GM12873 (cell line): ENCODE measurements at regions not wholly inside any gene's neighbourhood (a gene's known extent, or its start where the extent isn't known, plus 50 kb on each side); places are given as distances from the start of the nearest gene placed in this dataset.

Source experiments
- TF ChIP-seq, protein P1 (sequence below): IDR thresholded peaks from 2 replicates; pipeline ENCODE4 v1.5.1; 2012; ENCODE audit warnings: low read depth, mild to moderate bottlenecking, moderate library complexity, low read length, control low read depth; ENCODE audit not compliant: insufficient read depth; ENCODE audit errors: missing control alignments

DNA sequence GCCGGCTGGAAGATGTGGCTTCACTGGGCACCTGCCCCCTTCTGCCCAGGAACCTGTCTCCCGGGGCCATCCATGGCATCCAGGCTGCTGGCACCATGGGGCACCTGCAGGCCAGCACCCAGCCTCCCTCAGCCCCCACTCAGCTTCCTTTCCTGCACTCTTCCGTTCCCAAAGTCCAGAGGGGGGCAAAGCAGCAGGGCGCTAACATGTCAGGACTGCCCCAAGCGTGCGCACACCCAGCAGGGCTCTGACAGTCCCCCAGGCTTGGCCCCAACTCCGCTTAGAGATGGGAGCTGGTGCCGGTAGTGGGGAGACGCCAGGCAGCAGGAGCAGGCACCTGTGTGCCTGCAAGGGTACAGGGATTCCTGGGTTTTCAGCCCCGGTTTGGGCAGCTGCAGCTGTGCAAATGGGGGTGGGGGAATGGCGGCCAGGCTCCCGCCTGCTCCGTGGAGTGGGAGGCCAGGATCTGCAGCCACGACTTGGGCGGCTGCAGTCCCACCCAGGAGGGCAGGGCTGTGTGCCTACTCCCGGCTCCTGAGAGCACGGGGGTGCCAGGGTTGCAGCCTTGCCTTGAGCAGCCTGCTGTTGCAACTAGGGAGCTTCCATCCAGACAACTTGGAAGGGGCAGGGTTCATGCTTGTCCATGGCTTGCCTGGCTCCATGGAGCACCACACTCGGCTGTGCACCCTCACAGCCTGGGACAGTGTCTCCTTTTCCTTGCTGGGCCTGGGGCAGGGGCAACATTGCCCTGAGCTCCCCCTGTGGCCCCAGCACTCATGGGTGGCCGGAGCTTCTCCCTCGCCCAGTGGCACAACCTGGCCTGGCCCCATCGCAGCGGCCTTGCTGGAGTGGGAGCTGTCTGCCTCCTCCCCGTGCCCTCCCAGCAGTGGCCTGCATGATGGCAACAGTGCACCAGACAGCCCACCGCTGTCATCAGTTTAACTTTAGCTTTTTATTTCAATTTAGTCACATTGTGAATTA is 561.1 kb downstream of the MTRR start:
- TF ChIP-seq, protein P1, sequence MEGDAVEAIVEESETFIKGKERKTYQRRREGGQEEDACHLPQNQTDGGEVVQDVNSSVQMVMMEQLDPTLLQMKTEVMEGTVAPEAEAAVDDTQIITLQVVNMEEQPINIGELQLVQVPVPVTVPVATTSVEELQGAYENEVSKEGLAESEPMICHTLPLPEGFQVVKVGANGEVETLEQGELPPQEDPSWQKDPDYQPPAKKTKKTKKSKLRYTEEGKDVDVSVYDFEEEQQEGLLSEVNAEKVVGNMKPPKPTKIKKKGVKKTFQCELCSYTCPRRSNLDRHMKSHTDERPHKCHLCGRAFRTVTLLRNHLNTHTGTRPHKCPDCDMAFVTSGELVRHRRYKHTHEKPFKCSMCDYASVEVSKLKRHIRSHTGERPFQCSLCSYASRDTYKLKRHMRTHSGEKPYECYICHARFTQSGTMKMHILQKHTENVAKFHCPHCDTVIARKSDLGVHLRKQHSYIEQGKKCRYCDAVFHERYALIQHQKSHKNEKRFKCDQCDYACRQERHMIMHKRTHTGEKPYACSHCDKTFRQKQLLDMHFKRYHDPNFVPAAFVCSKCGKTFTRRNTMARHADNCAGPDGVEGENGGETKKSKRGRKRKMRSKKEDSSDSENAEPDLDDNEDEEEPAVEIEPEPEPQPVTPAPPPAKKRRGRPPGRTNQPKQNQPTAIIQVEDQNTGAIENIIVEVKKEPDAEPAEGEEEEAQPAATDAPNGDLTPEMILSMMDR, result no peak

DNA sequence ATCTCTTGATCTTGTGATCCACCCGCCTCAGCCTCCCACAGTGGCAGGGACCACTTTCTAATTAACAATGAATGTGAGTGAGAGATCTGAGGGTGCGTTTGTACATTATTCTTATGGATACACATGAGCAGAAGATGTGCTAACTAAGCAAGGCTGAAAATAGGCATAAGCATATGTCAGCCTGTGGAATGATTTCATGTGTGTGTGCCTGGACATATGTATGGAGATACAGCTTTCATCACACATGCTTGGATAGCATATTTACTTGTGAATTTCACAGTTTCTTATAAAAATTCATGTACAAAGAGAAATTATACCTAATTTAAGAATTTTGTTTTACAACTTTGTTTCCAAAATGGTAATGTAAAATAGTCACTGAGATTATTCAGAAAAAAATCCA is 565.6 kb downstream of the MTRR start:
- TF ChIP-seq, protein P1, result no peak

DNA sequence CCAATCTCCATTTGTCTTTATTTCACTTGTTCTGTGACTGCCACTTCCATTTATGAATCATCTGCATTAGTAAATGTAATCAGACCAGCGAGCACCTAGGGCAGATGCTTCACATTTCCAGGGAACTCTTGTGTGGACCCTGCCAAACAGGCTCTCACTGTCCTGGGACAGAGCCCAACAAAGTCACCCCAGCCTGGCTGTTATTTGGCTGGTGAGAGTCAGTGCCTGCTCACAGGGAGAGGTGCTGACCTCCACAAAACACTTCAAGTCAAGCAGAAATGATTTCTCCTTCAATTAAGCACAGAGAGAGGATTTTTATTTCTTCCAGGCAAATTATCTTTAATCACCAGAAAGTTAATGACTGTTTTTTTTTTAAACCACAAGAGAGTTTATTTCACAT is 568.0 kb downstream of the MTRR start:
- TF ChIP-seq, protein P1, result no peak

DNA sequence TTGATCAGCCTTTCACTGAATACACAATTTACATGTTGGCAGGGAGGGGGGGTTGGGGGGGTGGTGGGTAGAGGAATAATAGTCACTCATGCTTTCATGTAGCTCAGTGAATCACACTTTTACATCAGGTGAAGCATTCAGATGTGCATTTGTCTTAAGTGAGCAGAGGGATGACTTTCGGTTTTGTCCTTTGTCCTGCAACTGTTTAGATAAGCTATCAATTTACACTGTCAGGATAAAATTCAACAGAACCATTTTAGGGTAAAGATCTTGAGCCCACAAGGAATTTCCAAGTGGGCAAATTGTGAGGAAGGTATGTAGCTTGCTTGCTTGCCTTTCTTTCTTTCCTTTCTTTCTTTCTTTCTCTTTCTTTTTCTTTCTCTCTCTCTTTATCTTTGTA is 576.2 kb downstream of the MTRR start:
- TF ChIP-seq, protein P1, result no peak

DNA sequence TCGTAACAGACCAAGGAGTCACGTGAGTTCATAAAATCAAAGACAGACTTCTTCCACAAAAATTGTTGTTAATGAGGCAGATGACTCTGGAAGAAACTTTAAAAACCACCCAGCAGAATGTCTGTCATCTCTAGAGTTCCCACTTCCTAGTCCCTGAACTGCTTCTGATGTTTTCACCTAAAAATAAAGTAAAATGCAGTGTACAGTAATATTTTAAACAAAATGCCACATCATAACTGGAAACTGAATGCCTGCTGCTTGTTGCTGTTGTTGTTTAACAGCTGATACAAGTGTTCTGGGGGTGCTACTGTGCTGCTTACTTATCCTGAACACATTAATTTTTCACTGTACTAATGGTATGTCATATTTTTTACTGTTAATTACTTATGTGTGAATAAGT is 577.2 kb downstream of the MTRR start:
- TF ChIP-seq, protein P1, result no peak

DNA sequence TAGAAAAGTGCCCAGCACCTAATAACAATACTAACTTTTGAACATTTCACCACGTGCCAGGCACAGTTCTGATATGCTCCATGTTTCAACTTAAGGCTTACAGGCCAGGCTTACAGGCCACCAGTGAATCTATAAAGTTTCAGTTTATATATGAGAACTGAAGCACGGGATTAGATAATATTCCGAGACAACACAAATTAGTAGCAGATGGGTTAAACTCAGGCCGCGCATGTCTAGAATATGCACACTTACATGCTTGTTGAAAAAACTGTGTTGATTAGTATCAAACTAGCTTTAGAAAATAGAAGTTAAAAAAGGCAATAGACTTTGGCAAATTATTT is 587.9 kb downstream of the MTRR start:
- TF ChIP-seq, protein P1, result no peak

DNA sequence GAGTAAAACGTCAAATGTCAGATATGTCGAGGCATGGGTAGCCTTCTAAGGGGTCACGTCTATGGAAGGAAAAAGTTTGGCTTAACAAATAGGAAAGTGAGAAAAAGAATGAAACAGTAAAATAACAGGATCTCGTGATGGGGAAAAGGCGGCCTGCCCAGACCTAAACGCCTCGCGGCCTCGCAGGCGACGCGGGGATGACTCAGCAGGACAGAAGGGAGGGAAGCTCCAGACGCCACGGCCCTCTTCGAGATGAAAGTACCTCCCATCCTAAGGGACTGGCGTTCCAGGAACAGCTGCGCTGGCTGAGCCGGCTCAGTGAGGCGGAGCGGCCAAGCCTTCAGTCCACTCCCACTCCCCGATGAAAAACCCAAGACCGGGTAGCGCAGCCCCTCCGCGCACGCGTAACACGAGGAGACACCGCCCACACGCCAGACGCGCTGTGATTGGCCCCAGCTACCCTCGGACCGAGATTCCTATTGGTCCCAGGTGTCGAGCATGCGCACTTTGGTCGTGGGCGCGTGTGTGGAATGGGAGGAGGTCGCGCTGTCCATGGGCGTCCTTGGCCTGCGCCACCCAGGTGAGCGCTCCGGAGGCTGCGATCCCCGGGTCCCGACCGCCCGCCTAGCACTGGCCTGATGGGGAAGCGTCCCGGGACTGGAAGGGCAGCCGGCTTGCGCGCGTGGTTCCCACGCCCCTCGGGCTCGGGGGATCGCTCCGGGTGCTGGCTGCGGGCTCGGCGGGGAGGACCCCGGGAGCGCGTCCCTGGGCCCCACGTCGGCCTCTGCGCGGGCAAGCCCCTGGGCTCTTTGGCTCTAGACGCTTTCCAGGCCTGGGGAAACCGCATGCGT is 588.5 kb downstream of the MTRR start:
- TF ChIP-seq, protein P1, result no peak
